ENCODE measurements at regions not wholly inside any gene's neighbourhood (a gene's known extent, or its start where the extent isn't known, plus 50 kb on each side); places are given as distances from the start of the nearest gene placed in this dataset.

DNA sequence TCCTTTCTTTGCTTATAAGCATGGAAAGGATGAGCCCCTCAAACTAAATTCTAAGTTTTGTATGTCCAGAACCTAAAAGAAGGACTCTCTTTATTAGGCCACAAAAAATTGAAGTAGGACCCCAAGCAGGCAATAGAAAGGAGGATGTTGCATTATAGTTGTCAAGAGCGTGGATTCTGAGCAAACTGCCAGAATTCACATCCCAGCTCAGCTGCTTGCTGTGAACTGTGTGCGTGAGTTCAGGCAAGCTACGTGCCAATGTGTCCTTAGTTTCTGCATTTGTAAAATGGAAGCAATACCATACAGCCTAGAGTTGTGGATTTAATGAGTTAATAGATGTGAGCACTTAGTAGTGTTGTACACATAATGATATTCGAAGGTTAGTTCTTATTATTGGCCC, 70.6 kb upstream of the SLC44A1 start:
- no peaks in the 10 kb centered on the region for H3K36me3 ChIP-seq (ENCODE audit: insufficient read depth, low read length)
- TF ChIP-seq FOXP2 (optimal IDR thresholded peaks at IDR 0.05; ENCODE audit: control extremely low read depth, extremely low read length, insufficient read depth) (no peak), POLR2AphosphoS5 (IDR thresholded peaks at IDR 0.05; ENCODE audit: borderline replicate concordance, low read depth, low read length) (no peak), EZH2 (IDR thresholded peaks at IDR 0.05) (no peak)
- no peak overlapping the region for H3K27ac ChIP-seq
- no peaks in the 10 kb centered on the region for H3K9me3 ChIP-seq (ENCODE audit: low read depth, low read length)
- no peak overlapping the region for H3K4me3 ChIP-seq
- no peak overlapping the region for H3K9ac ChIP-seq (ENCODE audit: insufficient read length)
- DNase-seq (ENCODE audit: low read depth, low spot score) = no peak

- DNase-seq (ENCODE audit: low read depth, low spot score) = no peak
- H3K9me3 ChIP-seq (ENCODE audit: low read depth, low read length) = no peaks in the 10 kb centered on the region
- no peak overlapping the region for H3K4me3 ChIP-seq
- H3K27ac ChIP-seq = no peak overlapping the region
- no peak overlapping the region for H3K9ac ChIP-seq (ENCODE audit: insufficient read length)
- no peaks in the 10 kb centered on the region for H3K36me3 ChIP-seq (ENCODE audit: insufficient read depth, low read length)
- no peak for TF ChIP-seq FOXP2 (optimal IDR thresholded peaks at IDR 0.05; ENCODE audit: control extremely low read depth, extremely low read length, insufficient read depth)
- no peak for TF ChIP-seq POLR2AphosphoS5 (IDR thresholded peaks at IDR 0.05; ENCODE audit: borderline replicate concordance, low read depth, low read length)
These were observed 68.3 kb upstream of the SLC44A1 start for GRCh38 chr9:105176194-105176593.

DNA sequence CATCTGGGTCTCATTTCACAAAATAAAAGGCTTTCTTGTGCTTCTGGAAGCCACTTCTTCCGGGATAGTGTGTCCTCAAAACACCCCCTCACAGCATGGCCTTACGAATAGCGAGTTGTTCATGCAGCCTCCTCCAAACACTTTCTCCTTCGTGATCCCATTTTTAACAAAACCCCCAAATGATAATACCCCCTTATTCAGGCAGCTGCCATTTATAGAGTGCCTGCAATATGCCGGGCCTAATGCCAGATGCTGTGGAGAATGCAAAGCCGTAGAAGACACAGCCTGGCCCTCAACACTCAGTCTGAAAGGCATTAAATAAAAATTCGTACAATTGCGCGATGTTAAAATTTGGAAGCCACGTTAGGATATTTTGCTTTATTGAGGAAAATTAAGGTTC, 66.4 kb upstream of the SLC44A1 start:
- H3K4me3 ChIP-seq = no peak overlapping the region
- no peak overlapping the region for H3K27ac ChIP-seq
- DNase-seq (ENCODE audit: low read depth, low spot score) = no peak
- H3K9ac ChIP-seq (ENCODE audit: insufficient read length) = no peak overlapping the region
- TF ChIP-seq POLR2AphosphoS5 (IDR thresholded peaks at IDR 0.05; ENCODE audit: borderline replicate concordance, low read depth, low read length) (no peak), EZH2 (IDR thresholded peaks at IDR 0.05) (no peak), FOXP2 (optimal IDR thresholded peaks at IDR 0.05; ENCODE audit: control extremely low read depth, extremely low read length, insufficient read depth) (no peak)
- H3K36me3 ChIP-seq (ENCODE audit: insufficient read depth, low read length) = no peaks in the 10 kb centered on the region
- H3K9me3 ChIP-seq (ENCODE audit: low read depth, low read length) = no peaks in the 10 kb centered on the region

- no peaks in the 10 kb centered on the region for H3K36me3 ChIP-seq (ENCODE audit: insufficient read depth, low read length)
- H3K9ac ChIP-seq (ENCODE audit: insufficient read length) = no peak overlapping the region
- TF ChIP-seq FOXP2 (optimal IDR thresholded peaks at IDR 0.05; ENCODE audit: control extremely low read depth, extremely low read length, insufficient read depth) = no peak
- TF ChIP-seq EZH2 (IDR thresholded peaks at IDR 0.05) = no peak
- no peak for TF ChIP-seq POLR2AphosphoS5 (IDR thresholded peaks at IDR 0.05; ENCODE audit: borderline replicate concordance, low read depth, low read length)
- no peak for DNase-seq (ENCODE audit: low read depth, low spot score)
- no peak overlapping the region for H3K4me3 ChIP-seq
- no peaks in the 10 kb centered on the region for H3K9me3 ChIP-seq (ENCODE audit: low read depth, low read length)
- H3K27ac ChIP-seq = no peak overlapping the region
These were observed 56.7 kb upstream of the SLC44A1 start for GRCh38 chr9:105187781-105188180.

- H3K36me3 ChIP-seq (ENCODE audit: insufficient read depth, low read length) = no peaks in the 10 kb centered on the region
- no peak for DNase-seq (ENCODE audit: low read depth, low spot score)
- H3K27ac ChIP-seq = no peak overlapping the region
- no peak overlapping the region for H3K9ac ChIP-seq (ENCODE audit: insufficient read length)
- TF ChIP-seq POLR2AphosphoS5 (IDR thresholded peaks at IDR 0.05; ENCODE audit: borderline replicate concordance, low read depth, low read length) (no peak), EZH2 (IDR thresholded peaks at IDR 0.05) (no peak), FOXP2 (optimal IDR thresholded peaks at IDR 0.05; ENCODE audit: control extremely low read depth, extremely low read length, insufficient read depth) (no peak)
- no peaks in the 10 kb centered on the region for H3K9me3 ChIP-seq (ENCODE audit: low read depth, low read length)
- H3K4me3 ChIP-seq = no peak overlapping the region
These were observed 55.7 kb upstream of the SLC44A1 start for GRCh38 chr9:105188746-105189145.

DNA sequence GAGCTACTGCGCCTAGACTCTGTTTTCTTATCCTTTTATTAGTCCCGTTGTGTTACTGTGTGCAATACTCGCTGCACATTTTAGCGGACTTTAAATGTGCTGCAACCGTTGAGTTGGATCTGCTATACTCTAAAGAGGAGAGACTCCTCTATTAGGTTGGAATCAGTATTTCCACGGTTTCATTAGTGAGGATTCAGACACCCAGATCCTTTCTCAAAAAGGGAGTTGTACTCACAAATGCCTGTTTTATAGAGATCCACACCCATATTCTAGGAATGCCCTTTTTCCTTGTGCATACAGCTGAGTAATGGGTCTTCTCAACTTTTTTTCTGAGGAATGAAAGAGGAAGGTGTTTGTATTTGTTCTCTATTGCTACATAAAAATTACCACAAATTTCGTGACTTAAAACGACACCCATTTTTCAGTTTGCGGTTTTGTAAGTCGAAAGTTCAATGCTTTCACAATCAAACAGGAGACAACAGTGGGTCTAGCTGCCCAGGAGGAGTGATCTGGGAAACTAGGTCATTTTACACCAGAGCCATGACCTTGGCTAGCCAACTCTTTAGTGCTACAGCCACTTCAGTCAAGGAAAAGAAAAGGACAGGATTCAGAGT, 52.8 kb upstream of the SLC44A1 start:
- H3K4me3 ChIP-seq = no peak overlapping the region
- DNase-seq (ENCODE audit: low read depth, low spot score) = no peak
- H3K9me3 ChIP-seq (ENCODE audit: low read depth, low read length) = no peaks in the 10 kb centered on the region
- H3K9ac ChIP-seq (ENCODE audit: insufficient read length) = no peak overlapping the region
- H3K27ac ChIP-seq = no peak overlapping the region
- TF ChIP-seq POLR2AphosphoS5 (IDR thresholded peaks at IDR 0.05; ENCODE audit: borderline replicate concordance, low read depth, low read length) = no peak
- TF ChIP-seq EZH2 (IDR thresholded peaks at IDR 0.05) = no peak
- no peak for TF ChIP-seq FOXP2 (optimal IDR thresholded peaks at IDR 0.05; ENCODE audit: control extremely low read depth, extremely low read length, insufficient read depth)
- H3K36me3 ChIP-seq (ENCODE audit: insufficient read depth, low read length) = no peaks in the 10 kb centered on the region

DNA sequence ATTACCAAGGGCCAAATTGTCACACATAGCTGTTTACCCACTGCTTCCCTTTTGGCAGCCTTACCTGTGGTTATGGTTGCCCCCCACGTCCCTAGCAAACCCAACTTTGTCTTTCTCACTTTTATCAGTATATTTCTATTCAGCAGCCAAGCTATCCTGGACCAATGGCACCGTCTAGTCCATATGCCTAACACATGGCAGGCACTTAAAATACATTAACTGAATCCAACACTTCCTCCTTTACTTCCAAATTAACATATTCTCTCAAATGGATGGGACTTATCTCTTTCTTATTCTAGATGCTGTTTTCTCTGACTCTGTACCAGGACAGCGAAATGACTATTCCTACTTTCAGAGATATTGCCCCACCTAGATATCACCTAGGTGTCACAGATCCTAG, 50.9 kb upstream of the SLC44A1 start:
- H3K9me3 ChIP-seq (ENCODE audit: low read depth, low read length) = no peaks in the 10 kb centered on the region
- no peak for TF ChIP-seq EZH2 (IDR thresholded peaks at IDR 0.05)
- no peak for TF ChIP-seq FOXP2 (optimal IDR thresholded peaks at IDR 0.05; ENCODE audit: control extremely low read depth, extremely low read length, insufficient read depth)
- no peak for TF ChIP-seq POLR2AphosphoS5 (IDR thresholded peaks at IDR 0.05; ENCODE audit: borderline replicate concordance, low read depth, low read length)

GRCh38 chr9:105194234-105194633, 50.2 kb upstream of the SLC44A1 start:
- Histone ChIP-seq H3K36me3 (ENCODE audit: insufficient read depth, low read length) (no peaks in the 10 kb centered on the region), H3K27ac (no peak overlapping the region), H3K9me3 (ENCODE audit: low read depth, low read length) (no peaks in the 10 kb centered on the region), H3K4me3 (no peak overlapping the region), H3K9ac (ENCODE audit: insufficient read length) (no peak overlapping the region)
- no peak for DNase-seq (ENCODE audit: low read depth, low spot score)
- no peak for TF ChIP-seq FOXP2 (optimal IDR thresholded peaks at IDR 0.05; ENCODE audit: control extremely low read depth, extremely low read length, insufficient read depth)
- no peak for TF ChIP-seq POLR2AphosphoS5 (IDR thresholded peaks at IDR 0.05; ENCODE audit: borderline replicate concordance, low read depth, low read length)
- TF ChIP-seq EZH2 (IDR thresholded peaks at IDR 0.05) = no peak

More for the DNA sequence above, 50.9 kb upstream of the SLC44A1 start:
- no peak for DNase-seq (ENCODE audit: low read depth, low spot score)
- Histone ChIP-seq H3K36me3 (ENCODE audit: insufficient read depth, low read length) (no peaks in the 10 kb centered on the region), H3K9ac (ENCODE audit: insufficient read length) (no peak overlapping the region), H3K27ac (no peak overlapping the region), H3K4me3 (no peak overlapping the region)

All from SK-N-MC (cell line).